HG02763 (cell line): ENCODE measurements at regions not wholly inside any gene's neighbourhood (a gene's known extent, or its start where the extent isn't known, plus 50 kb on each side); places are given as distances from the start of the nearest gene placed in this dataset.
"Not testable (repeated sequence)": the region's sequence is repeated elsewhere in the genome, so short reads cannot be mapped to it uniquely, and the experiment has no call there.

Source experiments
- ATAC-seq: cut with Tn5 transposase; IDR thresholded peaks from one replicate; pipeline ENCODE4 v1.9.1; 2021; ENCODE audit warnings: mild to moderate bottlenecking, moderate library complexity; ENCODE audit not compliant: unreplicated experiment

- ATAC-seq = no peak
Observed at GRCh38 chr3:6447166-6447801, 413.6 kb upstream of the GRM7 start.

GRCh38 chr3:6448011-6448410 is 412.9 kb upstream of the GRM7 start:
- ATAC-seq = no peak

DNA sequence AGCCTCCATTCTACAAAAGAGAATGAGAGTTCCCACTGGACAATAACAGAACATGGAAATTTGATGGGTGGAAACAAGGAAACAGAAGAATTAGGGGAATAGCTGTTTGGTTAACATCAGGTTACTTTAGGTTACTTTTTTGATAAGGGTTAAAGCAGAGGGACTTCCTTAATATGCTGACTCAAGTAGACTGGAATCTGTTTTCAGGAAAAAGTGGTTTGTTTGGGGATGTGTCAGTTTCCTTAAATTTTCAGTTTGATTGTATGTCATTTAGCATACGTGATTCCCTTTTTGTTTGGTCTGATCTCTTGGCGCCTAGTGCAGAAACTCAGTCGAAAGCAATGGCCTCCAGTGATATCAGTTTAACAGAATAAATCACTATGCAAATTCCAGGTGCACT is 411.8 kb upstream of the GRM7 start:
- ATAC-seq = no peak

DNA sequence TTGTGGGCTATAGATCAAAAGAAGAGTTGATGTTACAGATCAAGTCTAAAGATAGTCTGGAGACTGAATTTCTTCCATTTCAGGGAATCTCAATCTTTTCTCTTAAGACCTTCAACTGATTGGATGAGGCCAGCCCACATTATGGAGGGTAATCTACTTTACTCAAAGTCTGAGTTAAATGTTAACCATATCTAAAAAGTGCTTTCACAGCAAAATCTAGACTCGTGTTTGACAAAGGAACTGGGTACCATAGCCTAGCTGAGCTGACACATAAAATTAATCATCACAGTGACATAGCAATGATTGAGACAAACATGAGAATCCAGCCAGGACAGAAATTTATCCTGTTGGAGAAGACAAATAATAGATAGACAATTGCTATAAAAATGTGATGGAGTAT is 407.9 kb upstream of the GRM7 start:
- ATAC-seq = no peak

- ATAC-seq = no peak
Observed at GRCh38 chr3:6455031-6455430, 405.9 kb upstream of the GRM7 start.

- no peak for ATAC-seq
Observed at GRCh38 chr3:6467186-6467585, 393.7 kb upstream of the GRM7 start.

DNA sequence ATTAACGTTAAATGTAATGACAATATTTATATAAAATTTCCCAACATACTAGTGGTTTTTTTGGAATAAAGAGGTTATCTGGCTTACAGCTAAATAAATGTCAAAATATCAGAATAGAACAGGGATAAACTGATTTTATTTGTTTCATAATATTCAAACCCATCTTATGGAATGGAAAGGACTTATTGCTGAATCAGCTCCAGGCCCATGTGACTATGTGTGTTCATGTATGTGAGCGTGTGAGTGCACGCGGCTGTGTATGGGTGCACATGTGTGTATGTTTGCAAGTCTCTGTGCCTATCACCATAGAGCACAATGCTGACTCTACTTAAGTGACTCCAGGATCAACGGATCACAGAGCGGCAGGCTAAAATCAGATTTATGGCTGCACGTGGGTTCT is 392.3 kb upstream of the GRM7 start:
- no peak for ATAC-seq

- no peak for ATAC-seq
Observed at GRCh38 chr3:6471744-6472143, 389.2 kb upstream of the GRM7 start.

- ATAC-seq = not testable (repeated sequence)
Observed at GRCh38 chr3:6490487-6491327, 370.2 kb upstream of the GRM7 start.

GRCh38 chr3:6491768-6492167 is 369.1 kb upstream of the GRM7 start:
- no peak for ATAC-seq

- no peak for ATAC-seq
Observed at GRCh38 chr3:6492306-6492705, 368.6 kb upstream of the GRM7 start.

DNA sequence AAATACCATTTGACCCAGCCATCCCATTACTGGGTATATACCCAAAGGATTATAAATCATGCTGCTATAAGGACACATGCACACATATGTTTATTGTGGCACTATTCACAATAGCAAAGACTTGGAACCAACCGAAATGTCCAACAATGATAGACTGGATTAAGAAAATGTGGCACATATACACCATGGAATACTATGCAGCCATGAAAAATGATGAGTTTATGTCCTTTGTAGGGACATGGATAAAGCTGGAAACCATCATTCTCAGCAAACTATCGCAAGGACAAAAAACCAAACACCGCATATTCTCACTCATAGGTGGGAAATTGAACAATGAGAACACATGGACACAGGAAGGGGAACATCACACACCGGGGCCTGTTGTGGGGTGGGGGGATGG is 362.0 kb upstream of the GRM7 start:
- ATAC-seq = not testable (repeated sequence)

DNA sequence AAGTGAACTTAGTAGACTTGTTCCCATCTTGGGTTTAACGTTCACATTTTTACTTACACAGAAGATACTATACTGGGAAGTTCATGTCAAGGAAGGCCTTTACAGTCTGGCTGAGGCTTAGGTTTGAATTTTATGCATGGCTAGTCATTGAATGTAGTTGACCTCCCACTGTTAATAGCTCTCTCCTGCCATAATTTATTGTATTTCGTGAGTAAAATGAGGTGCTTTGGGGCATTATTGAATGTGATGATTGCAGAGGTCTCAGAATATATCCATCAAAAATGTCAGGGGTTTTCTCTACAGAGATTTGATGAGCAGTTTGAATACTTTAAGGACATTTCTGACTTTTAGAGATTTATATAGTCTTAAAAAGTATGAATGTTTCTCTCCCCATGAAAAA is 356.6 kb upstream of the GRM7 start:
- ATAC-seq = no peak

DNA sequence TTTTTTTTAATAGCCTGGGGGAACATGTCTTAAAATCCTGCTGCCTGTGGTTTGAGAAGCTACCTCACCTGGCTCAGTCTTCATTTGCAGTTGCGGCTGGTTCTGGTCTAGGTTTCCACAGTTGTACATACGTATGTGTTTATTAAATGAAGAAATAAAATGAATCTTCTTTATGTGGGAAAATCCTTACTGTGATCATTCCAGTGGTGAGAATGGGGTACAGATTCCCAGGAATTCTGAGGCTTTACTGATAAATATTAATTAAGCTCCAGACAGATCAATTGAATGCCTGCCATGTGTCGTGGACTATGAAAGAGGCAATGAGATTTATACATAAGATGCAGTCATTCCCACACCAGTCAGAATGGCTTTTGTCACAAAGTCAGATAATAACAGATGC is 356.1 kb upstream of the GRM7 start:
- ATAC-seq = no peak

DNA sequence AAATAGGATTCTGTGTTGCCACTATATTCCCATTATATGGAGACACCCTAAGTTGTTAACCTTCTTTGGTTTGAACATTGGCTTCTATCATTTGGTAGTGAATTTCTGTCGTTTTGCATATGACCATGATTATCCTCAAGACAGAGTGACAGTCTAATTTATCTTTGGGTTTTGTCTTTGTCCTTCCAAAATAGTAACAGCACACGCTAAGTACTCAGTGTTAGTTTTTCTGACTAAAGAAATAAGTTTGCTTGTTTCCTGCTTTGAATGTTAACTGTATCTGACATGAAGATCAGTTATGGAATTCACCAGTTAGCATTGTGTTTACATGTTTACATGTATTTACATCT is 352.5 kb upstream of the GRM7 start:
- ATAC-seq = no peak

DNA sequence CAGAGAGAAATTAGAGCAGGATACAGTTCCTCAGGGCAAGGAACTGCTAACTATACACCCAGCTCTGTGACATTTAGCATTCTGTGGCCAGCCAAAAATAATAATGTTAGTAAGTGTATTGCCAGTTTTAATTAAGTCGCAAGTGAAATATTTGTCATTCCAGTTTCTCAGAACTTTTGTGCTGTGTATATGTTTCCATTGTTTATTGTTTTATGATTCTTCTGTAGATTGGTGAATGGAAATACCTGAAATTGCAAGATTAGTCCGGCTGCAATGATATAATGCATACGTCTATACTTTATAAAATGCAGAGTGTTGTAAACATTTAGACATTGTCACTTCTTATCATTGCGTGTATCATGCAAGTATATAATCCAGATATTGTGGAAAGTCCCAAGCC is 351.3 kb upstream of the GRM7 start:
- ATAC-seq = no peak

DNA sequence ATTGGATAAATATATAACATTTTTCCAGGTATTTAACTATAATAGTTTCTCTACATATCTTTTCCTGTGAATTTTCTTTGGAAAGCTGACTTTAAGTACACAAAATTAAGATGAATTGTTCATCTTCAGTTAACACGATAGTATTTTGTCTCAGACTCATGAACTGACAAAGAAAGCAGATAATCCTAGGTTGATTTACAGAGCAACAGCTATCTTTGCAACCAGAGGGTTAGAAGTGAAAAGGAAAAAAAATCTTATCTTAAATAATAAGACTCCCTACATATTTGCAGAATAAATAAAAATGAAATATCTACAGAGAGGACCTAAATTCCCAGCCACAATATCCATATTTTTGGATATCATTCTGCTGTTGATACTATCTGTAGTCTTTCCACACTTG is 350.2 kb upstream of the GRM7 start:
- no peak for ATAC-seq

GRCh38 chr3:6512172-6512800 is 348.6 kb upstream of the GRM7 start:
- ATAC-seq = no peak

DNA sequence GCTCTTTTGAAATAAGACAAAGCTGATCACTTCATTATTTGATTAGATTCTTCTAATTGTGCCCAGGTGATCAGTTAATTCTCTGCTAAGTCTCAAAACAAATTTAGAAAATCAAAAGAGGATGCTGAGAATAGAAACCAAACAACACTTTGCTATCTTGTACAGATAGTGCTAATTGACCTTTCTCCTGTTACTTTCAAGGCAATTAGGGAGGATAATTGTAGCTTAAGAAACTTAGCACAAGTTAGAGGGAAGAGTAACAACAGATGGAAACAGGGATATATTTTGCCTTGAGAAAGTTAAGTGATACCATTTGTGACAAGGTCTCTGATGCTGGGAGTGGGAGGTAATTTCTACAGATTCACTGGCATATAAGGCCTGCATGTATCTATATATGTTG is 344.8 kb upstream of the GRM7 start:
- no peak for ATAC-seq

DNA sequence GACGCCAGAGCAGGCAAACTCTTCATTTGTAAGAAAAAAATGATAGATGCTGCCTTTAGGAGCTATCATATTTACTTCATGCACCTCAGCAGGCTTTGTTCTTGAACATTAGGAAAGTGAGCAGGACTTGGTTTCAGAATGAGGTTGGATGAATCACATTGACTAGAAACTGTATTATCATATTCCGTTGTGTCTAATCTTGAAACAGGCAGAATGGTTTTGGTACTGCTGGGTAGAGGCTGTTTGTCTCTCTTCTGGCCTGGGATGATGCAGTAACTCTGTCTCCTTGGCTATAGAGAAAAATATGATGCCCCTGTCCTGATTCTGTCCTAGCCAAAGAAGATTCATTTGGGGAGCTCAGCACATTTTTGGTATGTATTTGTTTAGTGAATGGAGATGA is 344.2 kb upstream of the GRM7 start:
- no peak for ATAC-seq

GRCh38 chr3:6518709-6519345 is 342.1 kb upstream of the GRM7 start:
- ATAC-seq = no peak
